SK-N-MC (cell line): ENCODE measurements at regions not wholly inside any gene's neighbourhood (a gene's known extent, or its start where the extent isn't known, plus 50 kb on each side); places are given as distances from the start of the nearest gene placed in this dataset.

ENCODE experiments used
- EZH2 ChIP-seq: fragments of 200-600 bp; sonication (generic); IDR thresholded peaks from one replicate; pipeline ENCODE4 v1.6.1; 2017; ENCODE audit warnings: antibody characterized with exemption
- FOXP2 ChIP-seq: optimal IDR thresholded peaks from 2 replicates; pipeline ENCODE3; 2011; ENCODE audit warnings: mild to moderate bottlenecking, moderate library complexity; ENCODE audit not compliant: insufficient read depth; ENCODE audit errors: extremely low read length, control extremely low read depth
- POLR2AphosphoS5 ChIP-seq: IDR thresholded peaks from 2 replicates; pipeline ENCODE4 v1.6.1; 2012; ENCODE audit warnings: mild to moderate bottlenecking, low read depth, low read length, borderline replicate concordance

GRCh38 chr2:12002215-12002614 is 255.8 kb downstream of the LPIN1 start:
- no peak for TF ChIP-seq POLR2AphosphoS5
- TF ChIP-seq EZH2 = no peak
- no peak for TF ChIP-seq FOXP2
